HG03066 (cell line): ENCODE measurements at regions not wholly inside any gene's neighbourhood (a gene's known extent, or its start where the extent isn't known, plus 50 kb on each side); places are given as distances from the start of the nearest gene placed in this dataset.
"Not testable (repeated sequence)": the region's sequence is repeated elsewhere in the genome, so short reads cannot be mapped to it uniquely, and the experiment has no call there.

Source experiments
- ATAC-seq: cut with Tn5 transposase; IDR thresholded peaks from one replicate; pipeline ENCODE4 v1.9.1; 2021; ENCODE audit warnings: low read depth; ENCODE audit not compliant: unreplicated experiment

DNA sequence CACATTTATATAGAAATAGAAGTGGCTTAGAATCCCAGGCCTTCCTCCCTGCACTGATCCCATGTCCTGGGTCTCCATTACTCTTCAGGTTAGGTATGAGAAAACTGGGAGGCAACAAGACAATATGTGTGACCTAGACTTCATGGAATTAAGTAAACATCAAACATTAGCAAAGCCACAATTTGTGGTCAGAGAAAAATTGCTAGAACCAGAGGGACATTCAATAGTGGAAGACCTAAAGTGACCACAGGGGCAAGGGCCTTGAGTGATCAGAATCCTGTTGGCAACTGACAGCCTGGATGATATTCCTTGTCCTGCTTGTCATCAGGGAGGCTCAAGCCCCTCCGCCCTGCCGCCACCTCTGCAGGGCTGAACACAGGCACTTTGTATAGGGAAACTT, 322.8 kb upstream of the CTNNB1 start:
- no peak for ATAC-seq

DNA sequence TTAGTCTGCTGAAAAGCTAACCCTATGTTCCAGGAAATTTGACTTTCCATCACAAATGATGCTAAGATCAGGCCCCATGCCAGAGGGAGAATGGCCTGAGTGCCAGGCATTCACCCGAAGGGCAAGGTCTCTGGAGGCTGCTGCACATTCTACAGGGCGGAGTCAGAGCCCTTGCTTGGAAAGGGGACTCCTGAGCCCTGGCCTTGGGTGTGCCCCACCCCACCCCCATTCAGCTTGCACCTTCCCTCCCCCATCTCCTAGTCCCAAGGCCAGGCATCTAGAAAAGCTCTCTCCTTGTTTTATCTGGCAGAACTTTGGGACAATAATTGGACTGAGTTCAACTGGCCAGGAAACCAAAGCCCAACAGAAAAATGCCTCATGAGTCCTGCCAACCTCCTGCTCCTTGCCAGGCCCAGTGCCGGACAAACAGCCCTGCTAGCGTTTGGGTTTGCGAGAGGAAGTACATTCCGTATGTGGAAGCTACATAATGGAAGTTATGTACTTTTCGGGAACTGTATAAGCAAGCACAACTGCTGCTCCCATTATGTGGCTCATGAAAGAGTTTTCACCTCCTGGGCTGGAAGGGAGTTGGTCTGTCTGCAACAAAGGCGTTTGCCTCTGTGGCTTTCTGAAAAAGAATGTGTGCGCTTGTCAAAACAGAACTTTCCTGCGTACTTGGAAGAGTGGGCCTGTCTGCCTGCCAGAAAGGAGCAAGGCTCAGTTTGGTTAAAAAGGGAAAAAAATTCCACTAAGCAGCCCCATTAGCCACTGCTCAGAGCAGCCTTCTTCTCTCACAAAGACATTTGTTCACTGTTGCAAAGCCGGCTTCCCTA, 321.5 kb upstream of the CTNNB1 start:
- ATAC-seq: no peak

DNA sequence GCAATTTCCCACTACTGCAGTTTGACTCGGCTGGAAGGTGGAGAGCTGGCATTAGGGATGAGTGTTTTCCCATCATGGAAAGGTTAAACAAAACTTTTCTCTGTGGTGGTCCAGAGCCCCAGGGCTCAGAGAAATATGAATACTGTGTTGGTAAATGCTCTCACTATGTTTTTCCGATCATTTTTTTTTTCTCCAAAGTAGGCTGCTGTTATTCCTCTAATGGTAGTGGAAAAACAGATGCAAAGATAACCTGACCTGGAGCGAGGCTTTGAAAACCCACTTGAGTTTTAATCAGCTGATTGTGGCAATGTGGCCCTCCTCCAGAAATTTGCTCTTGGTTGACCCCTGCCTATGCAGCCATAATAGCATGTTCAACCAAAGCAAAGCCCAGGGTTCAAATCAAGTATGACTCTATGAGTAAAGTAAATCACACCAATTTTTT, 320.8 kb upstream of the CTNNB1 start:
- no peak for ATAC-seq

DNA sequence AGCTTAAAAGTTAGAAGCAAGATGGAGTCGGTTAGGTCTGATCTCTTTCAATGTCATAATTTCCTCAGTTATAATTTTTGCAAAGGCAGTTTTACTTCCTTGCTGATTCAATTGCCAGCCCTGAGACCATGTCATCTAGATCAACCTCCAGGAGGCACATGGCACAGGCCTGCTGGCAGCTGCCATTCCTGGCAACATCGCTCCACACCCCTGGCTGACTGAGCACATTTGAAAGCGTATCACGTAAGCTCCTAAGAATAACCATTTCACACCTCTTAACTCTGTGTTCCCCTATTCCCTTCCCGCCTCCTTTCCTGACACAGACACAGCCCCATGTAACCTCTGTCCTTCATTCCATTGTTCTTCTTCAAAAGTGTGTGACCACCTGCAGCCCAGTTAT, 313.9 kb upstream of the CTNNB1 start:
- ATAC-seq: no peak

DNA sequence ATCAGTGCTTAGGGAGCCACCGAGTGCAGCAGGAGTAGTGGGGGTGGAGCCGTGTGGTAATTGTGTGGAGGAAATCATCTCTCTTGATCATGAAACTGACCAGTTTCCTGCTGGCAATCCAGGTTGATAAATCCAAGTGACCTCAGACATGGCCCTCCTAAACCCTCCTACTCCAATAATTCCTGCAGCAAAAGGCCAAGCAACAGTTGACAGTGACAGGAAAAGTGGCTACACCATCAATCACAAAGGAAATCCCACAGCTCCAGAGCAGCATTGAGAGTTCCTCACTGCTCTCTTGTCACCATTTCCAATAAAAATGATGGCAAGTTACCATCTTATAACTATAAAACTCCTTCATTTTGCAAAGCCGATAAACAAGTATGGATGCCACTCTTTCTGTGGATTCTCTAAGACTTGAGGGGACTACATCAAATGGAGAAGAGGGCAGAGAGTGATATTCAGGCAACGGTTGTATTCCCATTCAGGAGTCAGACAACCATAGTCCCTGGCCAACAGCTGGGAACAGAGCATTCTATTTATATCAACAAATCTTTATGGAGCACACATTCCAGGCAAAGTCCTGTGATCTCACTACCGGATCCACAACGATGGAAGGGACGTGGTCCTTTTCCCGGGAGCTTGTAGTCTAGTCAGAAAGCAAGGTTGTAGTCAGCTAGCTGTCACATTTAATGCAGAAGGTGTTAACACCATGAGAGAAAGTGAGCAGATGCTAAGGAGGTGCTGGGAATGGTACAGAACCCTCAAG, 312.5 kb upstream of the CTNNB1 start:
- no peak for ATAC-seq

DNA sequence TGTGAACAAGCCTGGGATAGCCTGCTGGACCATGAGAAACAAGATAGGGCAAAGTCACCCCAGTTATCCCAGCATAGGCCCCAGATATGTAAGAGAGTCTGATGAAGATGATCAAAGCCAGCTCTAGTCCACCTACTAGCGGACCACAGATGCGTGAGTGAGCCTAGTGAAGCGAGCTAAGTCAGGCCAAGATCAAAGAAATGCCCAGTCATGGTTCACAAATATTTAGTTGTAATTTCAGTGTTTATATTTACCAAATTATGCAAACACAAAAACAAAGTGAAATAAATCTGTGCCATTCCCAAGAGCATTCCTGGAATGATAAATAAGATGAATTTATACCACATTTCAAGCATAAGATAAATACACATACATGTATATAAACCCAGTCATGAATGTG, 308.1 kb upstream of the CTNNB1 start:
- ATAC-seq: no peak

DNA sequence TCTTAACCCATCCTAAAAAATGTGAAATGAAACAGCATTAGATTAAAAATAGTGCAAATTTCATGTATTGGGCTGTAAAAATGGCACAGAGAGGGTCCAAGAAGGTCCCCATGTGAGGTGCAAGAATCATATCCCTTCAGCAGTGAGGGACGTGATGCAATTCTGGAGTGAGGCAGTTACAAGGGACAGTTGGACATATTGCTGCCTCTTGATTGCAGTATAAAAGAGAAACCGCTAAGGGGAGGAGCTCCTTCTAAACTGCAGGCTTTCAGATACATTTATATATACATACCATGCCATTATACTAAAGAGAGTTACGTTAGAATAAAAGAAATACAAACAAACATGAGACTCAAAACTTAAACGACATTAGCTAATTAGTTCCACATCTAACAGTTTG, 304.2 kb upstream of the CTNNB1 start:
- ATAC-seq: no peak

DNA sequence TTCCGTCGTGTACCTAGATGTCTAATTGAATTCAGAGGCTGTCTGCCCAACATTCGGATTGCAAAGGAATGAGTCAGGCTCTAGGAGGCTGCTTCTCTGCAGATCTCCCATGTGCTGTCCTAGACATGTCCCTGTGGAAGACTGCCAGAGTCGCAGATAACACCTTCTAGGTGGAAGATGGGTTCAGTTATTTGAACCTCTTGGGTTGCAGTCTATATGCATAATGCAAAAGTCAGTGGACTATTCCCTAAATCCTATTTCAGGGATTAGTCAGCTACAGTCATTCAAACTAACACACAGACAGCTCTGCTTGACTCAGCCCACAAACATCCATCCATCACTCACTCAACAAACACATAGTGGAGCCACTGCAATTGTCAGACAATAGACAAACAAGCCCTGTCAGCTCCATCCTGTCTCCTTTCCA, 300.0 kb upstream of the CTNNB1 start:
- ATAC-seq: no peak

DNA sequence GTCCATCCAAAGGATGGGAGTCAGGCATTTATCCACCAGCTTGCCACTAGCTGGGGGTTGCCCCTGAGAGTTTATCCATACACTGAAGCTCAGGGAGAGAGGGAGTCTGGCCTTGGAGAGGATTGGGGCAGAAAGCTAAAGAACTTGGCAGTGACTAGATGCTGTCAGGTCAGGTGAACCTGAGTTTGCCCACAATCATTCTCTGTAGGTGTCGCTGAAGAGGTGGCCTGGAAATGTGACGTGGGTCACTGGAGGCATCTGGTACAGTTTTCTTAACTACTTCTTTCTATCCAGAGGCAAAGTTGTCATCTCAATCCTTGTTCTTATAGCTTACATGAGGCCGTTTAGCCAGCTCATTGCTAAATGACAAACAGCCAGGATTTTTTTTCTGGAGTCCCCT, 298.0 kb upstream of the CTNNB1 start:
- no peak for ATAC-seq

DNA sequence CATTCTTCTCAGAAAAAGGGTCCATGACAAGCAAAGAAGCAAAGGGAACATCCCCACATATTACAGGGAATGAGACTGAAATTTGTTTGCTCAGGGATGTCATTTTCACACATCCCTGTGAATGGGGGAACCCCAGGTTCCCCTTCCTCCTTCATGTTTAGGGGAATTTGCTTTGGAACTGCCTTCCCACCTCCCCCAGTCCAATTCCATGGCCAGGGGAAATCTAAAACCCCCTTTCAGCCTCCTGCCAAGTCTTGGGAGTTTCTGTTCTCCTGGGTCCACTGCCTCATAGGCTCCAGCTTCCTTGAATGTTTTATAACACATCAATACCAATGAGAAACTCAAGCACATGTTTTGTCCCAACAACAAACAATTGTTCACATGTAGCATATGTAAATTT, 297.5 kb upstream of the CTNNB1 start:
- no peak for ATAC-seq

DNA sequence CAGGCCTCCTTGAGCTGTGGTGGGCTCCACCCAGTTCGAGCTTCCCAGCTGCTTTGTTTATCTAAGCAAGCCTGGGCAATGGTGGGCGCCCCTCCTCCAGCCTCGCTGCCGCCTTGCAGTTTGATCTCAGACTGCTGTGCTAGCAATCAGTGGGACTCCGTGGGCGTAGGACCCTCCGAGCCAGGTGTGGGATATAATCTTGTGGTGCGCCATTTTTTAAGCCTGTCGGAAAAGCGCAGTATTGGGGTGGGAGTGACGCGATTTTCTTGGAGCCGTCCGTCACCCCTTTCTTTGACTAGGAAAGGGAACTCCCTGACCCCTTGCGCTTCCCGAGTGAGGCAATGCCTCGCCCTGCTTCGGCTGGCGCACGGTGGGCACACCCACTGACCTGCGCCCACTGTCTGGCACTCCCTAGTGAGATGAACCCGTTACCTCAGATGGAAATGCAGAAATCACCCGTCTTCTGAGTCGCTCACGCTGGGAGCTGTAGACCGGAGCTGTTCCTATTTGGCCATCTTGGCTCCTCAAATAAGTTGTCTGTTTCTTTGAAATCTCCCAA, 291.3 kb upstream of the CTNNB1 start:
- not testable (repeated sequence) for ATAC-seq

DNA sequence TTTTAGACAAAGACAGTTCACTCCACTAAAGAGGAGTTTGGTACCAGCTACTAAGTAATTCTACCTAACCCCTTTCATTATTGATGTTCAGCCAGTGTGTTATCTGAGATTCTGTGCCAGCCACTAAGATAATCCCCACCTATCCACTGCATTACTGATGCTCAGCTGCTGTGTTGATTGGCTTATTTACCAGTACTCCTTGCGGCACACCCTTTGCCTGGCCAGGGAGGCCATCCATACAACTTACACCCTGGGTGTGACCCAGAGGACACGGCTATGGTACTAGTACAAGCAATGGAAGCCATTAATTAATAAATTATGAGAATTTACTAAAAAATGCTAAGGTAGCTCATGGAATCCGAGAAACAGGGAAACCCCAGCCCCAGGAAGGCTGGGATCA, 290.7 kb upstream of the CTNNB1 start:
- ATAC-seq: no peak

DNA sequence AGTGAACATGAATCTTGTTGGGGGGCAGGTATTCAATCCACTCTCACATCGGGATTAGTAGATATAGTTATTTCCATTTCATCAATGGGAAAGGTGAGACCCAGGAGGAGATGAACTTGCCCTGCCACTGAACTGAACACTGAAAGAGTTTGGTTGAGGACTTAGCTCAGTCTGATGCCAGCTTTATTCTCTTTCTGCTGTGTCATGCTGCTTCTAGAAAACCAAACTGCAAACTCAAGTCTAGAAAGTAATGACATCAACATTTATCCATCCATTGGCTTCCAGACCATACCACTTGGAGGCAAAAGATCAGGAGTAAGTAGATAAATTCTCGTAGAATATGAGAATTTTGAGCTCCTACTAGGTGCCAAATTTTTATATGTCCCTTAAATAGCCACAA, 288.0 kb upstream of the CTNNB1 start:
- ATAC-seq: no peak

DNA sequence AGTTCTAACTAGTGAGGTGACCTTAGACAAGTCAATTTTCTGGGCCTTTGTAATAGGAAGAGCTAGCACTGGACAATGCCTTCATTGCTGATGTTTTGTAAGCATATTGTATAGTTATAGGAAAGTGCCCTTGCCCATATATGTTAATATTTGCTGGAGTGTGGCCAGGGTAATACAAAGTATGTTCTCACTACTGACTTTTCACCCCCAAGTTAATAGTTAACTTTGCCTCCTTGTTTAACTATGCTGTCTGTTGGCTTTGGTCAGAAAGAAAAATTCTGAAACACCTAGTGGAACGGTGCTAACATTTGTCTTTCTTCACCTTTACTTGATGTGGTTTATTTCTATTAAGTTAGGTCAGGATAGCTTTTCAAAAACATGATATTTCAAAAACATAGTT, 287.4 kb upstream of the CTNNB1 start:
- ATAC-seq: no peak

DNA sequence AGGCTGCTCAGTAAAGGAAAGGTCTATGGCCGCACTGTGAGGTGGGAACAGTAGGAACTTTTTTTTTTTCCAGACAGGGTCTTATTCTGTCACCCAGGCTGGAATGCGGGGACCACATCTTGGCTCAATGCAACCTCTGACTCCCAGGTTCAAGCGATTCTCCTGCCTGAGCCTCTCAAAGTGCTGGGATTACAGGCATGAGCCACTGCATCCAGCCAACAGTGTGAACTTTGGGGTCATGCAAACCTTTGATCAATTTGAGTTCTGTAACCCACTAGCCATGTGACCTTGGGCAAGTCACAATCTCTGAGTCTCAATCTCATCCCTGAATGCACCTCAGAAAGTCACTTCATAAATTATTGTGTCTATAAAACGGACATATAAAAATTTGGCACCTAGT, 286.8 kb upstream of the CTNNB1 start:
- ATAC-seq: no peak

DNA sequence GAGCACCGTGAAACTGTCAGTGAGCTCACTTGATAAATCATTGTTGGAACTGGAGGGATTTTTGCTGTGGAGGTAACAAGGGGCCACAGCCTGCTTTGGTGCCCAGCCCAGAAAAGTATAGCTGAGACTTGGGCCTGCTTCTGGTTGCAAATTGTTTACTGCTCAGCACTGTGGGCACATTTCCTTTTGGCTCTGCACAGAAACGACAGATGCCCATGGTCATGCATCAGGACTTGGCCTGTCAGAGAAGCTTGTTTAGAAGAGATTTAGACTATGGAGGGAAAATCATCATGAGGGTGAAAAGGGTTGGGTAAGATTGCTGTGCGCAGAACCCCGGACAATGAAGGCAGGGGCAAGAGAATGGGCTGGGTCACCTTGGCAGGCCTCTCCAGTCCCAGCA, 286.1 kb upstream of the CTNNB1 start:
- no peak for ATAC-seq

DNA sequence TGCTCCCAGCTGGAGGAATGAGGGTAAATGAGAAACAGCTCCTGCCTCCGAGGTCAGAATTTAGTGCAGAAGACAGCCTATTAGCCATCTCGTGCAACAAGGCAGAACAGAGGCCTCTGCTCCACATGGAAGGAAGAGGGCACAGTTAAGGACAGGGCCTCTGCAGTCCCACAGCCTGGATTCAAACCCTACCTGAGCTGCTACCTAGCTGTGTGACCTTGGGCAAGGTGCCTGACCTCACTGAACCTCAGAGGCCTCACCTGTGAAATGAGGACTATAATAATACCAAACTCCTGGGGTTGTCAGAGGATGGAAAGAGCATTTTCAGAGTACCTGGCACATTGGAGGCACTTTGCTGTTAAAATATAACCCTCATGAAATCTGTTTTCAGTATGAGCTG, 285.7 kb upstream of the CTNNB1 start:
- no peak for ATAC-seq

DNA sequence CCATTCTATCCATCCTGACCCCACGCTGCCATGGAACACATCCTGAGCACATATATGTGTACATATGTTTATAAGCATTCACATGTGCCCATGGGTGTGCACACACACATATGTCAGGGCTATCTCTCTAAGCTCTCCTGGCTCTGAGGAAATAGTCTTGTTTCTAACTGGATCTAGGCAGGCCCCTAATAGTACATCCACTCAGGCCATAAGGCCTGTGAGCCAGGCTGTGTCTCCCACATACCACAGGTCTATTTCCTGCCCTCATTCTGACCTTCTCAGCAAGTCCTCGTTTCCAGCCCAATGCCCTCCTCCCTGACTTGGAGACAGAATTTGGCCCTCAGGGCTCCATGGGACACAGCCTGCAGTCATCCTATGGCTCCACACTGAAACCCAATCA, 284.8 kb upstream of the CTNNB1 start:
- no peak for ATAC-seq

DNA sequence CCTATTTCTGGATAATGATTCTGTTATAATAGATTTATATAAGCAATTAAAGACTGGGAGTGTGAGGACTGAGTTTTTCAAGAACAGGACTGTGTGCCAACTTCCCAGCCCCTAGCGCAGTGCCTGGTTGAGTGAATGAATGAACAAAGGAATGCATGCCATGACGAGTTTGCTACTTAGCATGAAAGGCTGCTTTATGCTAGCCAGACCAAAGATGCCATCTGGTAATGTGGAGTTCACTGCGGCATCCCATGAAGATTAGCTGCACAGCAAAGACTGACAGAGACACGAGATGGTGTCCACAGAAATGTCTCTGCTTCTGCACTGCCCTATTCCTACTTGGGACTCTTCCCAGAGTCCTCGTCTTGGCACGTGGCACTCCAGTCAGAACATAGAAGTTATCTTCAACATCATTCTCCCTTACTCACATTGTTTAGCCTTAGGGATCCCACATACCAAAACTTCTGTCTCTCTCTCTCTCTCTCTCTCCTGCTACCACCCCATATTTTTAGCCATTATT, 283.9 kb upstream of the CTNNB1 start:
- no peak for ATAC-seq

DNA sequence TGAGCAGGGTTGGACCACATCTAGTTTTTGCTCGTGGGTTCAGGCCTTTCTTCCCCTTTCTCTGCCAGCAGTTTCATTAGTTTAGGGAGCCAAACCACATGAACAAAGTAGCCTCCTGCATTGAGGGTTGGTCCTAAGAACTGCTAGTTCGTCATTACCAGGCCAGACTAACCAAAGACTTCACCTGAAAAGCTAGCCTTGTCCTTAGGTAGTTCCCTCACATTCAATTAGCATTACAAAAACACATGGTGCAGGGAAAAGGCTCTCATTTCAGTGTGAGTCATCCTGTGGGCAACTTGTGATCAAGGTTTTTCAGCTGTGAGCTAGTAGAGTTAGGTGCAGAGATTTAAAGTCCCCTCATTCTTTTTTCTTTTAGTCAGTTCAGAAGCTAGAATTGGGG, 279.3 kb upstream of the CTNNB1 start:
- no peak for ATAC-seq

DNA sequence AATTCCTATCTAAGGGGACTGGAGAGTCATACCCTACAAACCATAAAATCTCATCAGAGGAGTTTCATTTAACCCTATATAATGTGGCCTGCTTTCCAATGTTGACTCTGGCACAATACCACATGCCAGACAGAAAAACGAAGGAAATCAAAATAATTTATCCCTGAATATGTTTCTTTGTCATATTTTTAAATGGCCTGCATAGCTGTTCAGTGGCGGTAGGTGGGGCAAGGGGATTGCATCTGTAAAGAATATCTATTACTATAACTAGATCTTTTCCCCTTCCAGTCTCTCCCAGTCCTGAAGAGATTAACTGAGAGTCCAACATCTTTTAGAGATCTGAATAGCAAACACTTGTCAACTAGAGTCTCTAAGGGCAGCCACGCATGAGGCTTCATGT, 278.1 kb upstream of the CTNNB1 start:
- no peak for ATAC-seq
